Heart left ventricle (tissue), 16 donors: ENCODE measurements at regions not wholly inside any gene's neighbourhood (a gene's known extent, or its start where the extent isn't known, plus 50 kb on each side); places are given as distances from the start of the nearest gene placed in this dataset.
A peak's percentile ranks its signal among the peaks of the same experiment; 100 is the strongest.

Experiments
- ATAC-seq, 4 donors: fragments of 200-7000 bp; cut with Tn5 transposase; one replicate each; pipeline ENCODE4 v1.9.1; 2020 to 2022; ENCODE audit warnings: moderate library complexity in 4 of 4, mild to moderate bottlenecking in 3 of 4, moderate number of reproducible peaks in 1 of 4
- DNase-seq, 5 donors: peaks; one replicate each; pipeline ENCODE4 v3.0.0-alpha.2; 2020
- H3K27ac ChIP-seq, 12 donors: fragments of 200-600 bp; sonication (generic) in 4 of 12; one replicate each; pipeline versions ENCODE4 v1.5.0 to v1.8.0; 2016 to 2022; ENCODE audit warnings: mild to moderate bottlenecking in 2 of 12
- H3K27me3 ChIP-seq, 9 donors: fragments of 200-600 bp; sonication (generic) in 2 of 9; one replicate each; pipeline versions ENCODE4 v1.5.1 to v1.8.0; 2016 to 2022; ENCODE audit warnings: mild to moderate bottlenecking in 3 of 9
- H3K36me3 ChIP-seq, 9 donors: fragments of 200-600 bp; sonication (generic) in 2 of 9; one replicate each; pipeline versions ENCODE4 v1.5.0 to v1.8.0; 2018 to 2022; ENCODE audit warnings: mild to moderate bottlenecking in 2 of 9
- H3K4me1 ChIP-seq, 12 donors: fragments of 200-600 bp; sonication (generic) in 4 of 12; one replicate each; pipeline versions ENCODE4 v1.5.0 to v1.8.0; 2016 to 2022; ENCODE audit warnings: mild to moderate bottlenecking in 3 of 12
- H3K4me3 ChIP-seq, 12 donors: fragments of 200-600 bp; sonication (generic) in 4 of 12; one replicate each; pipeline versions ENCODE4 v1.5.0 to v1.8.0; 2017 to 2022; ENCODE audit warnings: mild to moderate bottlenecking in 9 of 12, moderate library complexity in 4 of 12
- H3K9me3 ChIP-seq, 12 donors: fragments of 200-600 bp; sonication (generic) in 4 of 12; one replicate each; pipeline versions ENCODE4 v1.5.0 to v1.8.0; 2016 to 2022; ENCODE audit warnings: mild to moderate bottlenecking in 1 of 12
- CTCF ChIP-seq, 12 donors: fragments of 200-600 bp; sonication (generic) in 4 of 12; IDR thresholded peaks; one replicate each; pipeline versions ENCODE4 v1.5.0 to v1.8.0; 2018 to 2022; ENCODE audit warnings: antibody characterized with exemption in 12 of 12, mild to moderate bottlenecking in 5 of 12
- POLR2A ChIP-seq, 2 donors: fragments of 450-650 bp; IDR thresholded peaks; one replicate each; pipeline ENCODE4 v1.6.1; 2017; ENCODE audit warnings: antibody characterized with exemption in 2 of 2, mild to moderate bottlenecking in 2 of 2, moderate library complexity in 2 of 2
- WGBS, 4 donors: extraction: QIAGEN DNeasy Blood & Tissue Kit in 2 of 4; methylation state at CpG; one replicate each; pipeline versions ENCODE4 v1.1.5 to v1.1.7; 2013 to 2018; 5-methylcytosine and 5-hydroxymethylcytosine counted together
- intact Hi-C, 10 donors: fragments of 100-400 bp; cut with DNase I; formaldehyde crosslinking; loops; one replicate each; pipeline versions ENCODE4 v1.11.1 to v1.14.2; 2022
- donor health status: ischemic (EF 13 %, LVEDD 7.1; RV severe dilation, severe dysfunction).
- donor health status: healthy with polysubstance abuse.
- donor health status: DM: no; HTN: yes; CAD: no.
- donor health status: DM: no; HTN: no; CAD: no.
- donor health status: ischemic (EF 25% LVEDD 6.9; RV normal size, moderate dysfunction).
- donor health status: ischemic (EF 25% LVEDD 5.7; RV mildly dilated, moderate dysfunction).
- donor health status: healthy.
- donor health status: DM: yes; HTN: yes; CAD: no.
- donor health status: ischemic (EF 35%, LVEDD 5.7; RV mildly dilated, moderate dysfunction).
- donor health status: nonischemic (EF 11% LVEDD 7.7; RV severe dilation, severe dysfunction).
- donor health status: DM: yes; HTN: yes; CAD: no.
- donor health status: PGD.
- donor health status: ischemic (EF 29% LVEDD 5.4; RV normal size, mild dysfunction).
- donor health status: nonischemic (EF 23%, LVEDD 6.1; RV moderate dilation, normal function).

DNA sequence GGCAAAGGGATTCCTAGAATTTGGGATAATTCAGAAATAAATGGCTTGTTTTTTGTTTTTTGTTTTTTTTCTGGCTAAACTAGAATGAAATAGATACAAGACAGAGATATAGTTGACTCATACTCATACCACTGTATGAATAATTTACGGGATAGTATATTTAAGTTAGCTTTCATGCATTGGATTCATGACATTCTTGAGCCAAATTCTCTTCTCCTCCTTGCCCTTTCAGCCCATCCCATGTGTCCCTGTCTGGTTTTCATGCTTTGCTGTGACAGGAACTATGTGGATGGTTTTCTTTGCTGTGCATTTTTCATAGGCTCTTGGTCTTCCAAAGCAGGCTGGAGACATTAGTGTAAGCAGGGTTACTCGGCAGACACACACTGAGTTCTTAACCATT lies 66.6 kb upstream of the UMPS start:
- no peak for DNase-seq
- ATAC-seq: no peak
- TF ChIP-seq CTCF (IDR thresholded peaks at IDR 0.05) (no peak), POLR2A (IDR thresholded peaks at IDR 0.05) (no peak)
- WGBS, 4 donors: 81 to 92% (median 84%) methylated on average over 2 of the region's 2 CpGs
- H3K27me3 ChIP-seq: no peaks in the 10 kb centered on the region
- H3K4me1 ChIP-seq: peaks cover 0 to 15% (median 0%) of the 10 kb centered on the region in 12 donors
- no peak overlapping the region for H3K27ac ChIP-seq
- no peaks in the 10 kb centered on the region for H3K9me3 ChIP-seq
- intact Hi-C loops: no loop called here
- no peak overlapping the region for H3K4me3 ChIP-seq
- H3K36me3 ChIP-seq: peaks cover 0 to 81% (median 35%) of the 10 kb centered on the region in 9 donors

GRCh38 chr3:124664804-124665203 lies 65.4 kb upstream of the UMPS start:
- Histone ChIP-seq H3K36me3 (peaks cover 0 to 80% (median 28%) of the 10 kb centered on the region in 9 donors), H3K27ac (peak overlapping the region in 8 of 12 donors; percentile 8 to 67 (median 52)), H3K9me3 (no peaks in the 10 kb centered on the region), H3K27me3 (no peaks in the 10 kb centered on the region), H3K4me3 (no peak overlapping the region), H3K4me1 (peaks cover 0 to 15% (median 0%) of the 10 kb centered on the region in 12 donors)
- ATAC-seq (peak; percentile 41 to 63 (median 55)), DNase-seq (no peak)
- TF ChIP-seq POLR2A (IDR thresholded peaks at IDR 0.05): no peak
- intact Hi-C loops: no loop called here
- 48 to 62% (median 58%) methylated on average over 2 of the region's 2 CpGs for WGBS, 4 donors

- H3K36me3 ChIP-seq: peaks cover 0 to 79% (median 28%) of the 10 kb centered on the region in 9 donors
- H3K27ac ChIP-seq: no peak overlapping the region
- TF ChIP-seq CTCF (IDR thresholded peaks at IDR 0.05): no peak
- no peak for TF ChIP-seq POLR2A (IDR thresholded peaks at IDR 0.05)
- no peaks in the 10 kb centered on the region for H3K9me3 ChIP-seq
- intact Hi-C loops: no loop called here
- peaks cover 0 to 15% (median 0%) of the 10 kb centered on the region in 12 donors for H3K4me1 ChIP-seq
- H3K27me3 ChIP-seq: no peaks in the 10 kb centered on the region
- no peak overlapping the region for H3K4me3 ChIP-seq
- ATAC-seq (no peak), DNase-seq (no peak)
- 66 to 85% (median 74%) methylated on average over 5 of the region's 5 CpGs for WGBS, 4 donors
These were observed 64.2 kb upstream of the UMPS start for GRCh38 chr3:124666067-124666466.

DNA sequence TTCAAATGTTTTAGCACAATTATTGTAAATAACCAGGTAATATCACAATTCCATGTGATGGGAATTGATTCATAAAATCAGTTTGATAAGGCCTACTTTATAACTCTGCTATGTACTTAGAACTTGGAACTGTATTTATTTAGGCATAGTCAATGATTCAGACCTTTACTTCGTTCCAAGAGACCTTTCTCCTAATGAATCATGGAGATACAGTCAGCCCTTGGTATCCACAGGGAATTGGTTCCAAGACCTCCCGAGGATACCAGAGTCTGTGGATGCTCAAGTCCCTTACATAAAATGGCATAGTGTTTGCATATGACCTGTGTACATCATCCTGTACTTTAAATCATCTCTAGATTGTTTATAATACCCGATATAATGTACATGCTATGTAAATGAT lies 60.8 kb upstream of the UMPS start:
- peaks cover 0 to 21% (median 2%) of the 10 kb centered on the region in 12 donors for H3K4me1 ChIP-seq
- DNase-seq (no peak), ATAC-seq (no peak)
- whole genome bisulfite sequencing, 4 donors: 77 to 85% (median 79%) methylated on average over 3 of the region's 3 CpGs
- TF ChIP-seq POLR2A (IDR thresholded peaks at IDR 0.05) (no peak), CTCF (IDR thresholded peaks at IDR 0.05) (no peak)
- peaks cover 0 to 85% (median 45%) of the 10 kb centered on the region in 9 donors for H3K36me3 ChIP-seq
- H3K4me3 ChIP-seq: no peak overlapping the region
- intact Hi-C loops: no loop called here
- no peaks in the 10 kb centered on the region for H3K27me3 ChIP-seq
- no peak overlapping the region for H3K27ac ChIP-seq
- no peaks in the 10 kb centered on the region for H3K9me3 ChIP-seq

DNA sequence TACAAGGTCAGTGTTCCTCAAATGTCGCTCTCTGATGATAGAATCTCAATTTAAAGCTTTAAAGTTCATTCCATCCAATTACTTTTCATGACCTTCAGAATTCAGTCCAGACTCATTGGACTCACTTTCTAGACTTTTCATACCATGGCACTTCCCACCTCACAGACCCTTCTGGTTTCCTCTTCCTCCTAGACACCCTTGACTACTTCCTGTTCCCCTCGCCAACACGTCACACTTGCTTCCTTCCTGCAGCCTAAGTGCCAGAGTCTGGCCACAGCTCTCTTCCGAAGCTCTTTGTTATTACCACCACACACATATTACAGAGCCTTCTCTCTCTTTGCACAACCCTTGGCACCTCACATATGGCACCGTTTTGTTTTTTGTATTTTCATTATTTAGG lies 59.1 kb upstream of the UMPS start:
- intact Hi-C loops: no loop called here
- H3K4me3 ChIP-seq: no peak overlapping the region
- ATAC-seq: peak in 1 of 4 donors; percentile 65
- H3K36me3 ChIP-seq: peaks cover 0 to 96% (median 50%) of the 10 kb centered on the region in 9 donors
- no peaks in the 10 kb centered on the region for H3K27me3 ChIP-seq
- peaks cover 0 to 13% (median 0%) of the 10 kb centered on the region in 12 donors for H3K4me1 ChIP-seq
- H3K9me3 ChIP-seq: no peaks in the 10 kb centered on the region
- WGBS, 4 donors: 64 to 82% (median 77%) methylated on average over 5 of the region's 5 CpGs
- no peak for DNase-seq
- TF ChIP-seq CTCF (IDR thresholded peaks at IDR 0.05) (no peak), POLR2A (IDR thresholded peaks at IDR 0.05) (no peak)
- peak overlapping the region in 2 of 12 donors; percentile 5 to 12 for H3K27ac ChIP-seq
